ENCODE measurements at regions not wholly inside any gene's neighbourhood (a gene's known extent, or its start where the extent isn't known, plus 50 kb on each side); places are given as distances from the start of the nearest gene placed in this dataset.

GRCh38 chr4:33883111-33883510 lies 2361.2 kb downstream of the ARAP2 start:
- Histone ChIP-seq H3K9me3 (no peaks in the 10 kb centered on the region), H3K4me3 (no peak overlapping the region), H3K4me1 (replicated peaks) (no peaks in the 10 kb centered on the region), H3K27ac (no peak overlapping the region), H3K36me3 (no peaks in the 10 kb centered on the region), H3K27me3 (replicated peaks; ENCODE audit: insufficient read depth) (no peaks in the 10 kb centered on the region)
- intact Hi-C loops (cut with DNase I) = no loop called here
- TF ChIP-seq POLR2AphosphoS5 (IDR thresholded peaks at IDR 0.05) (no peak), CTCF (IDR thresholded peaks at IDR 0.05) (no peak), POLR2A (IDR thresholded peaks at IDR 0.05) (no peak)
- no peak for DNase-seq (ENCODE audit: low spot score)

- WGBS = 82% methylated on average over 8 of the region's 8 CpGs
- no peak for TF ChIP-seq POLR2A (IDR thresholded peaks at IDR 0.05)
- no peak for TF ChIP-seq POLR2AphosphoS5 (IDR thresholded peaks at IDR 0.05)
- TF ChIP-seq CTCF (IDR thresholded peaks at IDR 0.05) = no peak
- Histone ChIP-seq H3K4me3 (no peak overlapping the region), H3K4me1 (replicated peaks) (no peaks in the 10 kb centered on the region), H3K27me3 (replicated peaks; ENCODE audit: insufficient read depth) (no peaks in the 10 kb centered on the region), H3K27ac (no peak overlapping the region), H3K9me3 (no peaks in the 10 kb centered on the region), H3K36me3 (no peaks in the 10 kb centered on the region)
- intact Hi-C loops (cut with DNase I) = no loop called here
- no peak for DNase-seq (ENCODE audit: low spot score)
Observed at GRCh38 chr4:33886356-33886755, 2358.0 kb downstream of the ARAP2 start.

- Histone ChIP-seq H3K9me3 (no peaks in the 10 kb centered on the region), H3K27me3 (replicated peaks; ENCODE audit: insufficient read depth) (no peaks in the 10 kb centered on the region), H3K4me1 (replicated peaks) (no peaks in the 10 kb centered on the region), H3K36me3 (no peaks in the 10 kb centered on the region), H3K4me3 (no peak overlapping the region), H3K27ac (no peak overlapping the region)
- TF ChIP-seq POLR2A (IDR thresholded peaks at IDR 0.05) (no peak), CTCF (IDR thresholded peaks at IDR 0.05) (no peak), POLR2AphosphoS5 (IDR thresholded peaks at IDR 0.05) (no peak)
- 78% methylated on average over 3 of the region's 3 CpGs for WGBS
- intact Hi-C loops (cut with DNase I) = no loop called here
- no peak for DNase-seq (ENCODE audit: low spot score)
Observed at GRCh38 chr4:33890841-33891240, 2353.5 kb downstream of the ARAP2 start.

GRCh38 chr4:33911959-33912358 lies 2332.4 kb downstream of the ARAP2 start:
- intact Hi-C loops (cut with DNase I) = no loop called here
- 77% methylated on average over 1 of the region's 1 CpG for WGBS
- TF ChIP-seq POLR2A (IDR thresholded peaks at IDR 0.05) (no peak), POLR2AphosphoS5 (IDR thresholded peaks at IDR 0.05) (no peak), CTCF (IDR thresholded peaks at IDR 0.05) (no peak)
- Histone ChIP-seq H3K27me3 (replicated peaks; ENCODE audit: insufficient read depth) (no peaks in the 10 kb centered on the region), H3K9me3 (no peaks in the 10 kb centered on the region), H3K36me3 (no peaks in the 10 kb centered on the region), H3K4me3 (no peak overlapping the region), H3K27ac (no peak overlapping the region), H3K4me1 (replicated peaks) (no peaks in the 10 kb centered on the region)
- no peak for DNase-seq (ENCODE audit: low spot score)

- no peaks in the 10 kb centered on the region for H3K9me3 ChIP-seq
- no peak for DNase-seq (ENCODE audit: low spot score)
- WGBS = 76% methylated on average over 2 of the region's 2 CpGs
- TF ChIP-seq POLR2A (IDR thresholded peaks at IDR 0.05) (no peak), POLR2AphosphoS5 (IDR thresholded peaks at IDR 0.05) (no peak), CTCF (IDR thresholded peaks at IDR 0.05) (no peak)
- H3K4me1 ChIP-seq (replicated peaks) = no peaks in the 10 kb centered on the region
- H3K27ac ChIP-seq = no peak overlapping the region
- intact Hi-C loops (cut with DNase I) = no loop called here
- H3K36me3 ChIP-seq = no peaks in the 10 kb centered on the region
- no peaks in the 10 kb centered on the region for H3K27me3 ChIP-seq (replicated peaks; ENCODE audit: insufficient read depth)
- no peak overlapping the region for H3K4me3 ChIP-seq
Observed at GRCh38 chr4:33914386-33914785, 2329.9 kb downstream of the ARAP2 start.
